HG02970 (cell line): ENCODE measurements at regions not wholly inside any gene's neighbourhood (a gene's known extent, or its start where the extent isn't known, plus 50 kb on each side); places are given as distances from the start of the nearest gene placed in this dataset.
"Not testable (repeated sequence)": the region's sequence is repeated elsewhere in the genome, so short reads cannot be mapped to it uniquely, and the experiment has no call there.

ENCODE experiments used
- ATAC-seq: cut with Tn5 transposase; IDR thresholded peaks from one replicate; pipeline ENCODE4 v1.9.1; 2021; ENCODE audit warnings: mild to moderate bottlenecking, moderate library complexity, moderate number of reproducible peaks; ENCODE audit not compliant: unreplicated experiment, low FRiP score

DNA sequence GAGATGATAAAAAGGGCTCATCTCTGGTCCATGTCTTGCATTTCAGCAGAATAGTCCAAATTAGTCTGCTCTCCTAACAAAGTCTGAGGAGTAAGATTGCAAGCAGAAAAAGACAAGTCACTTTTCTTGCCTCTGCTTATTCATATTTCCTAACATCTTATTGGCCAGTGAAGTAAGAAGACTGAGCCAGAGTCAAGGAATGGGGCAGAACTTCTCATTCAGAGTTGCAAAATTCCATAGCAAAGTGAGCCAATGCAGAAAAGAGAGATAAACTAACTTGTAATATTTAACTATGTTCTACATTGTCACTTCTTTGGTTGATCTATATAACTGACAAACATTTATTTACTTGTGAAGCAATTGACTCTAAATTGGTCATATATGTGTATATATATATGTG, 2304.0 kb downstream of the ARAP2 start:
- ATAC-seq, result no peak

DNA sequence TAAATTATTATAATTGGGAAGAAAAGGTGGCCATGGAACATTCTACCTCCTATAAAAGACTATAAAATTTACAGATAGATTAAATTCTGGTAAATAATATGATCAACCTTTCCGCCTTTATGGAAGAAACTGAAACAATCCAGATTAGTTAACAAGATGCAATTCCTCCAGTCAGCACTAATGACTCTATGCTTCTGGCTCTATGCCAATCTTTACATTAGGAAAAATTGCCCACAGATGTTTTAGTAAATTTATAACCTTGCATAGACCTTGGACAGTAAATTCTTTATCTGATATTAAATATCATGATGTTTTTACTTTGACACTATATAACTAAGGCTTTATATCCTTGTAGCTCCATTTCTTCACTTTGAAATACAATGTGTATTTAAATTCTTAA, 2302.5 kb downstream of the ARAP2 start:
- ATAC-seq, result no peak

DNA sequence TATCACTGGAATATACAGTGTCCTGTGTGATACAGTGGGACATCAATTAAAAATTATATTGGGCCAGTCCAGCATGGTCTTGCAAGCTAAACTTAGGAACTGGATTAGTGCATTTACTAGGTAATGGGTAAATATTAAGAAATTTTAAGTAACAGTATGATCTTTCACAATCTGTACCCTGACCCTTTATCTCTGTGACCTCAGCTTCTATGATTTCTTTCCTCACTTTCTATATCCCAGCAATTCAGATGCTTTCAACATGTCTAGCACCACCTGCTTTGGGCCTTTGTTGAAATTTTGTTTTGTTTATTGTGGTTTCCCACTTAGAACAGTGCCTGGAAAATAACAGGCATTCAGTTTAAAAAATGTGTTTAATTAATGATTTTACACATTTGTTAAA, 2295.4 kb downstream of the ARAP2 start:
- no peak for ATAC-seq

GRCh38 chr4:33953848-33954247, 2290.5 kb downstream of the ARAP2 start:
- not testable (repeated sequence) for ATAC-seq

DNA sequence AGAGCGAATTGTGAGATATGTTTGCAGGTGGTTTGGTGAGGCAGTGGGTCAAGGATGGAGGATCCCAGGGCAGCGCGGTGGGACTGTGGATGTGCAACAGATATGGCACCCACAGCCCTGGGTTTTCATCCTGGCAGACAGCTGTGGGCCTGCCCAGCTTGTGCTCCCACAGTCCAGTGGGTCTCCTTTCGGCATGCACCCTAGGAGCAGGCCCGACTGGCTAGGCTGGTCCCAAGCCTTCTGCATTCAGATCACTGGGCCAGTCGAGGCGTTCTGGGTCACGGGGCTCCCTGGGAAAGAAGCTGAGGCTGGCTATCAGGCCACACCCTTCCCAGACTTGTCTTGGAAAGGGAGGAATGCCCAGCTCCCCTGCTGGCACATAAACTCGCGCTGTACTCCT, 2289.6 kb downstream of the ARAP2 start:
- no peak for ATAC-seq

DNA sequence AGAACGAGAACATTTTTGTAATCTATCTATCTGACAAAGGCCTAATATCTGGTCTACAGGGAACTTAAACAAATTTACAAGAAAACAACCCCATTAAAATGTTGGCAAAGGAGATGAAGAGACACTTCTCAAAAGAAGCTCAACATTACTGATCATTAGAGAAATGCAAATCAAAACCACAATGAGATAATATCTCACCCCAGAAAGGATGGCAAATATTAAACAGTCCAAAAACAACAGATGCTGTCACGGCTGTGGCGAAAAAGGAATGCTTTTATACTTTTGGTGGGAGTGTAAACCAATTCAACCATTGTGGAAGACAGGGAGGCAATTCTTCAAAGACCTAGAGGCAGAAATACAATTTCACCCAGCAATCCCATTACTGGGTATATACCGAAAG, 2284.8 kb downstream of the ARAP2 start:
- ATAC-seq, result no peak

GRCh38 chr4:33961761-33962160, 2282.6 kb downstream of the ARAP2 start:
- ATAC-seq, result no peak

DNA sequence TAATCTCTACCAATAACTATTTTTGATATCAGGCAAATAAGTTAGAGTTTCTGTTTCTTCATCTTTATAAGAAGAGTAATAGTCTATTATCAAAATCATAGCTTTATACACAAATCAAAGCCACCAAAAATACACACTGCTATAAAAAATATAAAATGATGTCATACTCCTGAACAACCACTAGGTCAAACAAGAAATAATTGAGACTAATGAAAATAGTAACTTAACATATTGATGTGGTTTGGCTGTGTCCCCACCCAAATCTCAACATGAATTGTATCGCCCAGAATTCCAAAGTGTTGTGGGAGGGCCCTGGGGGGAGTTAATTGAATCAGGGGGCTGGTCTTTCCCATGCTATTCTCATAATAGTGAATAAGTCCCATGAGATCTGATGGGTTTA, 2277.5 kb downstream of the ARAP2 start:
- ATAC-seq, result no peak

DNA sequence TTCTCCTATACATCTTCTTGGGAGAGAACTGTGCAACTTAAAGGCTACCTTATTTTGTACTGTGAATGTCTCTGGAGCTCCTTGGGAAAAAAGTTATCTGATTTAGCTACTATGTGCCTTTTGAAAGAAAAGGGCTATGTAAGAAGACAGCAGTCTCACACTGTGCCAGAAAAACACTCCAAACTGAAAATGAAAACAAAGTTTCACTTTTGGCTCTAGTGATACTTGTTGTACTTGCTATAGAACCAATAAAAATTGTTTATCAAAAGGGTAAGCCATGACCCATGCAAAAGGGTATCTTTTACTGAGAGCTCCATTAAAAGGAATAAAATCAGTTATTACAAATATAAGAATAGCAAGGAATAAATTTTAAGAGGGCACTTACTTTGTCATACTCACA, 2270.0 kb downstream of the ARAP2 start:
- ATAC-seq, result no peak

GRCh38 chr4:33975995-33976394, 2268.3 kb downstream of the ARAP2 start:
- ATAC-seq, result no peak

- ATAC-seq, result not testable (repeated sequence)
Measured at GRCh38 chr4:33979781-33980180, 2264.5 kb downstream of the ARAP2 start.

GRCh38 chr4:33980361-33980760, 2264.0 kb downstream of the ARAP2 start:
- ATAC-seq, result no peak

GRCh38 chr4:33989820-33990443, 2254.4 kb downstream of the ARAP2 start:
- no peak for ATAC-seq

DNA sequence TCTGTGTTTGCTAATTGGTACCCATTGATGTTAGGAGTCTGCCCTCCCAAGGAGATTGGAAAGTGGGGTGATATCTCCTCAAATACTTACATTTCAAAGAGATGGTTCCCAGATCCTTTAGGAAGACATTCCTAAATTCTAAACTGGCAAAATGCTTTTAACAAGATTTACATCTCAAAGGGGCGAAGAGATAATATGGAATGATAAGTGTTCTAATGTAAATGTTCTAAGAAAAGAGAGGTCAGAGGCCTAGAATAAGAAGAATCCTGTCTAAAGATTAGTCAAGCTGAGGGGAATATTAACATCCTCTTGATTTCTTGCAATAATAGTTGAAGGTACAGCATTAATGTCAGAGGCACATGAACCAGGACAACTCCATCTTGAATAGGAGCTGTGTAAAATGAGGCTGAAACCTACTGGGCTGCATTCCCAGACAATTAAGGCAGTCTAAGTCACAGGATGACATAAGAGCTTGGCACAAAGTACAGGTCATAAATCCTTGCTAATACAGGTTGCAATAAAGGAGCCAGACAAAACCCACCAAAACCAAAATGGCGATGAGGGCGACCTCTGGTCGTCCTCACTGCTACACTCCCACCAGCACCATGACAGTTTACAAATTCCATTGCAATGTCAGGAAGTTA, 2248.1 kb downstream of the ARAP2 start:
- no peak for ATAC-seq

- no peak for ATAC-seq
Measured at GRCh38 chr4:33998291-33998690, 2246.0 kb downstream of the ARAP2 start.

DNA sequence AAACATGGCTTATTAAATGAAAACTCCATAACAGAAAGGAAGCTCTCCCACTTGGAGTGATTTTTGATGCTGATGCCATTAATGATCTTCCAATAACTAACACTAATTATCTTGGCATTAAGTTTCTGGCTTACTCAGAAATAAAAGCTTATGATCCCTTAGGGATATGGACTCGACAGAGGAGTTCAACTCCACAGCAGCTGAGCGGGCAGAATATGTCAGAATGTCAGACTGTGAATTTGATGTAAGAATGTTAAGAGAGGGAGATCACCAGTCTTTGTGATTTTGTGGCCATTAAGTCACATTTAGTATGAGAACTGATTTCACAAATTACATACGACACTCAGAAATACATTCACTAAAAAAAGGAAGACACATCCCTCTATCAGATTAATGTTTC, 2244.0 kb downstream of the ARAP2 start:
- ATAC-seq, result no peak

- not testable (repeated sequence) for ATAC-seq
Measured at GRCh38 chr4:34006540-34006939, 2237.8 kb downstream of the ARAP2 start.

- ATAC-seq, result no peak
Measured at GRCh38 chr4:34009951-34010350, 2234.4 kb downstream of the ARAP2 start.

- no peak for ATAC-seq
Measured at GRCh38 chr4:34010751-34011519, 2233.4 kb downstream of the ARAP2 start.

GRCh38 chr4:34035225-34035624, 2209.1 kb downstream of the ARAP2 start:
- ATAC-seq, result no peak

GRCh38 chr4:34037280-34037679, 2207.0 kb downstream of the ARAP2 start:
- ATAC-seq, result no peak

- ATAC-seq, result no peak
Measured at GRCh38 chr4:34039766-34040165, 2204.5 kb downstream of the ARAP2 start.
